ENCODE measurements at regions not wholly inside any gene's neighbourhood (a gene's known extent, or its start where the extent isn't known, plus 50 kb on each side); places are given as distances from the start of the nearest gene placed in this dataset.

- TF ChIP-seq CTCF (conservative IDR thresholded peaks at IDR 0.05; ENCODE audit: low read depth, low read length) = no peak
- no peak for TF ChIP-seq EZH2 (IDR thresholded peaks at IDR 0.05; ENCODE audit: borderline replicate concordance, low read depth, low read length, poor library complexity, severe bottlenecking)
These were observed 107.1 kb upstream of the TSHZ2 start for GRCh38 chr20:52864916-52865605.
